IMR-90 (cell line): ENCODE measurements at regions not wholly inside any gene's neighbourhood (a gene's known extent, or its start where the extent isn't known, plus 50 kb on each side); places are given as distances from the start of the nearest gene placed in this dataset.

Source experiments
- ATAC-seq: fragments of 200-7000 bp; cut with Tn5 transposase; 2 replicates; pipeline ENCODE4 v1.9.1; 2020; ENCODE audit warnings: low read depth, mild to moderate bottlenecking, moderate library complexity
- BruUV-seq: library from RNA; stranded (reverse); fragments of 400-500 nt; replicated peaks from 2 replicates; lab custom pipeline; 2021; lab: Mats Ljungman, UMichigan
- CTCF ChIA-PET: fragments of 300-600 bp; formaldehyde crosslinking; extraction: SDS; loops from one replicate; lab custom pipeline; 2021; ENCODE audit warnings: antibody characterized with exemption; lab: Yijun Ruan, JAX
- POLR2A ChIA-PET: fragments of 300-600 bp; sonication (Branson Sonifier 250); formaldehyde crosslinking; loops from one replicate; lab custom pipeline; 2022; ENCODE audit warnings: antibody characterized with exemption; ENCODE audit not compliant: unreplicated experiment; lab: Charles Lee
- DNase-seq: peaks from one replicate; pipeline ENCODE4 v3.0.0; 2013
- H2AFZ ChIP-seq: replicated peaks from 2 replicates; pipeline ENCODE3; 2013; ENCODE audit warnings: low read length, mild to moderate bottlenecking; ENCODE audit not compliant: poor library complexity
- H2AK5ac ChIP-seq: 2 replicates; pipeline ENCODE4 v1.6.1; 2013; ENCODE audit warnings: low read depth, low read length, inconsistent platforms
- H2AK9ac ChIP-seq: replicated peaks from 2 replicates; pipeline ENCODE3; 2013; ENCODE audit warnings: mild to moderate bottlenecking, low read depth, low read length, moderate library complexity; ENCODE audit not compliant: poor library complexity
- H2BK120ac ChIP-seq: 2 replicates; pipeline ENCODE4 v1.6.1; 2013; ENCODE audit warnings: low read depth, low read length, inconsistent platforms
- H2BK15ac ChIP-seq: 3 replicates; pipeline ENCODE4 v1.6.1; 2013; ENCODE audit warnings: low read depth, low read length, inconsistent platforms
- H2BK20ac ChIP-seq: 2 replicates; pipeline ENCODE4 v1.6.1; 2013; ENCODE audit warnings: low read depth, mild to moderate bottlenecking, inconsistent platforms, low read length, moderate library complexity
- H2BK5ac ChIP-seq: 2 replicates; pipeline ENCODE4 v1.6.1; 2013; ENCODE audit warnings: mild to moderate bottlenecking, low read depth, low read length, inconsistent platforms; ENCODE audit not compliant: poor library complexity, severe bottlenecking
- H3K14ac ChIP-seq: replicated peaks from 2 replicates; pipeline ENCODE4 v1.6.1; 2013; ENCODE audit warnings: low read depth, low read length, inconsistent platforms
- H3K18ac ChIP-seq: 2 replicates; pipeline ENCODE4 v1.6.1; 2013; ENCODE audit warnings: low read depth, low read length, control low read depth
- H3K23ac ChIP-seq: 2 replicates; pipeline ENCODE4 v1.6.1; 2013; ENCODE audit warnings: low read depth, low read length, inconsistent platforms
- H3K27ac ChIP-seq: 2 replicates; pipeline ENCODE4 v1.5.1; 2013; ENCODE audit warnings: mild to moderate bottlenecking, control low read depth, low read length; ENCODE audit not compliant: insufficient read depth
- H3K27me3 ChIP-seq: 2 replicates; pipeline ENCODE4 v1.6.1; 2013; ENCODE audit warnings: low read length; ENCODE audit not compliant: control insufficient read depth, insufficient read depth
- H3K36me3 ChIP-seq: 2 replicates; pipeline ENCODE4 v1.6.1; 2013; ENCODE audit warnings: low read length, mixed read lengths; ENCODE audit not compliant: control insufficient read depth, insufficient read depth
- H3K4ac ChIP-seq: 2 replicates; pipeline ENCODE4 v1.6.1; 2013; ENCODE audit warnings: low read depth, low read length, inconsistent platforms
- H3K4me1 ChIP-seq: 2 replicates; pipeline ENCODE4 v1.6.1; 2013; ENCODE audit warnings: low read length, mixed read lengths; ENCODE audit not compliant: control insufficient read depth, insufficient read depth
- H3K4me2 ChIP-seq: 2 replicates; pipeline ENCODE4 v1.6.1; 2013; ENCODE audit warnings: low read depth, mild to moderate bottlenecking, control low read depth, low read length, moderate library complexity
- H3K4me3 ChIP-seq: 2 replicates; pipeline ENCODE4 v1.5.1; 2013; ENCODE audit warnings: low read depth, mild to moderate bottlenecking, control low read depth, low read length, moderate library complexity; ENCODE audit not compliant: insufficient read depth
- H3K56ac ChIP-seq: 2 replicates; pipeline ENCODE4 v1.6.1; 2013; ENCODE audit warnings: low read length, inconsistent platforms; ENCODE audit not compliant: insufficient read depth; ENCODE audit errors: extremely low read depth
- H3K79me1 ChIP-seq, 2 experiments: 2 replicates each; pipeline ENCODE4 v1.6.1; 2013; ENCODE audit warnings: low read length in 2 of 2, inconsistent platforms in 1 of 2, low read depth in 1 of 2
- H3K9ac ChIP-seq: 2 replicates; pipeline ENCODE4 v1.6.1; 2013; ENCODE audit warnings: low read depth, low read length, control low read depth
- H3K9me1 ChIP-seq: 2 replicates; pipeline ENCODE4 v1.6.1; 2013; ENCODE audit warnings: low read length, inconsistent platforms; ENCODE audit not compliant: insufficient read depth
- H3K9me3 ChIP-seq: 2 replicates; pipeline ENCODE4 v1.6.1; 2013; ENCODE audit warnings: low read length; ENCODE audit not compliant: control insufficient read depth, insufficient read depth
- H4K20me1 ChIP-seq: 2 replicates; pipeline ENCODE4 v1.6.1; 2013; ENCODE audit warnings: low read length, inconsistent platforms; ENCODE audit not compliant: insufficient read depth
- H4K5ac ChIP-seq: 2 replicates; pipeline ENCODE4 v1.6.1; 2013; ENCODE audit warnings: mild to moderate bottlenecking, low read depth, low read length, control low read depth
- H4K8ac ChIP-seq, 2 experiments: 2 replicates each; pipeline ENCODE4 v1.6.1; 2013; ENCODE audit warnings: low read depth in 2 of 2, low read length in 2 of 2, control low read depth in 1 of 2, inconsistent platforms in 1 of 2
- H4K91ac ChIP-seq: 2 replicates; pipeline ENCODE4 v1.6.1; 2013; ENCODE audit warnings: low read depth, low read length, inconsistent platforms; ENCODE audit not compliant: insufficient read depth
- MAZ ChIP-seq: IDR thresholded peaks from 2 replicates; pipeline ENCODE4 v1.6.1; 2012; ENCODE audit warnings: low read depth, mild to moderate bottlenecking, low read length, improper control_type of control experiment, moderate library complexity, borderline replicate concordance
- MXI1 ChIP-seq: IDR thresholded peaks from 2 replicates; pipeline ENCODE4 v1.6.1; 2012; ENCODE audit warnings: low read depth, mild to moderate bottlenecking, low read length, moderate library complexity, borderline replicate concordance
- NFE2L2 ChIP-seq: fragments of 150-350 bp; IDR thresholded peaks from 2 replicates; pipeline ENCODE4 v1.6.1; 2016; ENCODE audit warnings: low read depth, mild to moderate bottlenecking, low read length
- POLR2A ChIP-seq: IDR thresholded peaks from 2 replicates; pipeline ENCODE4 v1.6.1; 2012; ENCODE audit warnings: mild to moderate bottlenecking, low read depth, low read length
- WGBS, 2 experiments: methylation state at CpG; one replicate each; pipeline versions ENCODE4 v1.1.5 to v1.1.7; 2013; ENCODE audit warnings: missing lambda C conversion rate in 2 of 2; ENCODE audit not compliant: insufficient read length in 1 of 2; ENCODE audit errors: extremely low coverage in 2 of 2; 5-methylcytosine and 5-hydroxymethylcytosine counted together
- dilution Hi-C: fragments of 300-500 bp; cut with HindIII; formaldehyde crosslinking; loops from one replicate; pipeline ENCODE4 v1.14.3; 2018; ENCODE audit warnings: low sequenced_read_pairs; ENCODE audit not compliant: unreplicated experiment
- in situ Hi-C: fragments of 300-500 bp; cut with MboI; formaldehyde crosslinking; loops from 3 replicates; pipeline ENCODE4 v1.14.3; 2019; ENCODE audit warnings: low sequenced_read_pairs, inconsistent platforms, mixed read lengths
- intact Hi-C: fragments of 100-400 bp; cut with micrococcal nuclease; formaldehyde crosslinking; loops from 2 replicates; pipeline ENCODE4 v1.10.0; 2022

DNA sequence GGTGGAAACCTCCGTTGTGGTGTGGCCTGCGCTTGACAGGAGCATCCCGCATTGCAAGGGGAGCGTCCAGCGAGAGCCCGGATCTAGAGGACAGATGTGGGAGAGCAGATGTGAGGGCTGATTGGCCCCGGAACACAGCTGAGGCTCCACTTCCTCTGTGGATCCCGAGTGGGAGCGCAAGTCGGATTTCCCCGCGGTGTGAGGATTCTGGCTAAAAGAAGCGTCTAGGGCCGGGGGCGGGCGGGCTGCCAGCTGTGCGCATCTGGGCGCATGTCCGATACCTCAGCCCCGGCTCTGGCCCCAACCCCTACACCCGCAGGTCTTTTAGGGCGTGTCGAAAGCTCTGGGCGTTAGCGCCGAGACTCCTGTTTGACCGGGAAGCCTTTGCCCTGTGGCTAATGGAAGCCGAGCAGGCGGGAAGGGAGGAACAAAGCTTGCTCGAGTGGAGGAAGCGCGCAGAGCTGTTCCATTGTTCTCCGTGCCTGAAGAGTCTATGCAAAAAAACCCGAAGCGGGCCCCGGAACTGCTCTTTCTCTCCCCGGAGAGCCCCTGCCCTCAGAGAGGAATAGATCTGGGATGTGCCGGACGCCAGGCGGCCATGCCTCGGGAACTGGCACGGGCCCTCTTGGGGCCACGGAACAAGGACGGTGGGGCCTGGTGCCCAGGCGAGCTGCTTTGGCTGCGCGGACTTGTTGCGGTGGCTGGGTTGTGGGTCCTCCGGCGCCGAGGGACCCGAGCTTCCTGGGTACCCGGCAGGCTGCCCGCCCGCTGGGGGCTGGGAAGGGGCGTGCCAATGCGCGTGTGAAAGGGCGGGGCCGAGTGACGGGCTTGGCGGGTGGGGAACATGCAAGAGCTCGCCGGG, 111.1 kb downstream of the NAV1 start:
- peak overlapping the region; percentile 78 for H2BK120ac ChIP-seq
- peak overlapping the region; percentile 9; the same call in 1 of the 2 replicates for H2BK20ac ChIP-seq
- peak overlapping the region; percentile 62 for H3K23ac ChIP-seq
- TF ChIP-seq MXI1 (peak; percentile 58; the same call in 1 of the 2 replicates), NFE2L2 (no peak), MAZ (peak; percentile 70; the same call in 1 of the 2 replicates), POLR2A (peak; percentile 54; the same call in 1 of the 2 replicates)
- peak overlapping the region; percentile 87 for H3K4me2 ChIP-seq
- peak; percentile 46 for ATAC-seq
- ChIA-PET POLR2A (interaction anchor here (0.6 to 2.7 kb wide), 9 partner anchors 9 to 145 kb away, joined by 3 to 20 read pairs (median 3); no protein-coding TSS in a partner anchor), CTCF (interaction anchor here (0.8 to 1.9 kb wide), 3 partner anchors 54 to 120 kb away, joined by 3 to 5 read pairs (median 3); no protein-coding TSS in a partner anchor)
- no peak overlapping the region for H2BK15ac ChIP-seq
- H3K79me1 ChIP-seq: peaks cover 32 to 83% of the 10 kb centered on the region in 2 experiments
- H3K18ac ChIP-seq: peak overlapping the region; percentile 21
- peak overlapping the region; percentile 96 for H2AK9ac ChIP-seq
- peak overlapping the region; percentile 66 for H2BK5ac ChIP-seq
- peak overlapping the region; percentile 12; the same call in 1 of the 2 replicates for H4K5ac ChIP-seq
- peak overlapping the region; percentile 72 for H2AFZ ChIP-seq
- peaks cover 64% of the 10 kb centered on the region for H4K20me1 ChIP-seq
- peak overlapping the region; percentile 36 for H4K91ac ChIP-seq
- H3K36me3 ChIP-seq: peaks cover 5% of the 10 kb centered on the region
- peaks cover 40% of the 10 kb centered on the region for H3K9me1 ChIP-seq
- peak overlapping the region; percentile 66 for H3K56ac ChIP-seq
- in situ Hi-C loops: loop anchor here (5.0 kb wide), 1 partner anchor 88 kb away; no protein-coding TSS in a partner anchor
- dilution Hi-C loops: no loop called here
- no TSS peak for BruUV-seq
- peak overlapping the region; percentile 61 to 65; a peak in 3 of 4 replicates for H4K8ac ChIP-seq
- no peaks in the 10 kb centered on the region for H3K9me3 ChIP-seq
- peak overlapping the region; percentile 82 for H2AK5ac ChIP-seq
- WGBS, 2 experiments: 4% methylated on average over 22 of the region's 64 CpGs; no CpG with 5 or more reads in 1 of the 2 experiments
- H3K4ac ChIP-seq: peak overlapping the region; percentile 71
- peaks cover 35% of the 10 kb centered on the region for H3K4me1 ChIP-seq
- H3K4me3 ChIP-seq: peak overlapping the region; percentile 67
- peak overlapping the region; percentile 85 for H3K9ac ChIP-seq
- peak overlapping the region; percentile 93 for H3K27ac ChIP-seq
- no peaks in the 10 kb centered on the region for H3K27me3 ChIP-seq
- peak overlapping the region; percentile 84 for H3K14ac ChIP-seq
- peak; percentile 70 for DNase-seq
- intact Hi-C loops: loop anchor here (1.0 to 5.0 kb wide), 5 partner anchors 25 to 142 kb away; no protein-coding TSS in a partner anchor
